GM19372 (cell line): ENCODE measurements at regions not wholly inside any gene's neighbourhood (a gene's known extent, or its start where the extent isn't known, plus 50 kb on each side); places are given as distances from the start of the nearest gene placed in this dataset.
"Not testable (repeated sequence)": the region's sequence is repeated elsewhere in the genome, so short reads cannot be mapped to it uniquely, and the experiment has no call there.

ENCODE experiments used
- ATAC-seq: cut with Tn5 transposase; IDR thresholded peaks from one replicate; pipeline ENCODE4 v1.9.1; 2021; ENCODE audit warnings: mild to moderate bottlenecking, low read depth, moderate library complexity; ENCODE audit not compliant: unreplicated experiment

DNA sequence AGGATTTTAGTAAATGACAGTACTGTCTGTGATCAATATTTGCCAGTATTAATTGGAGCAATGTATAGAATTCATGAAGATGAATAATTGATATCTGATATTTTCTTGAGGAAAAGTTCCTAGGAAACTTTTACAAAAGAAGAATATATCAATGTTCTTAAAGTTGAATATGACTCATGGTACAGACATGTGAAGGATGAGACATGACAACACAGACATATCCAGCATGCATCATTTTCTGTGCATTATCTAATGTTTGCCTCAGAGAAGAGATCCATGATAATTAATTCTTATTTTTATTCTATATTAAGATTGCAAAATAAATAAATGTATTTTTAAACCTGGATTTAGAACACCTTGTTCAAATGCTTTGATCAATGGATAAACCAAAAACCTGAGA is 452.9 kb upstream of the EPHA5 start:
- no peak for ATAC-seq

DNA sequence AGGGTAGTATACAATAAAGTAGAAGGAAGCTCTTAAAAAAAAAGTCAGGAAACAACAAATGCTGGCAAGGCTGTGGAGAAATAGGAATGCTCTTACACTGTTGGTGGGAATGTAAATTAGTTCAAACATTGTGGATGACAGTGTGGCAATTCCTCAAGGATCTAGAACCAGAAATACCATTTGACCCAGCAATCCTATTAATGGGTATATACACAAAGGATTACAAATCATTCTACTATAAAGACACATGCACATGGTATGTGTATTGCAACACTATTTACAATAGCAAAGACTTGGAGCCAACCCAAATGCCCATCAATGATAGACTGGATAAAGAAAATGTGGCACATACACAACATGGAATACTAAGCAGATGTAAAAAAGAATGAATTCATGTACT is 444.9 kb upstream of the EPHA5 start:
- ATAC-seq: not testable (repeated sequence)

DNA sequence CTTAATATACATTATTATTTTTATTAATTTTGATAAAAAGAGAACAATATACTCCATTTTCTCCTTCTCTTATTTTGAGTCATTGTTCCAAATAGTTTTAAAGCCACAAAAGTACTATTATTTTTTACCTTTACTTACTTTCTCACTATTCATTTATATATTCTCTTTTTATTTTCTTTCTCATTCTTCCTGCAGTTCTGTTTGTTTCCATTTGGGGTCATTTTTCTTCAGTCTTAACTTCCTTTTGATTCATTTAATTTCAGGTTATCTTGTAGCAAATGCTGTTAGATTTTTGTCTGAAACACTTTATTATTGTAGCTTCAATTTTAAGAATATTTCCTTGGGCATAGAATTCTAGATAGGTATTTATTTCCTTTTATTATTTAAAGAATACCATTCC is 438.6 kb upstream of the EPHA5 start:
- ATAC-seq: no peak

DNA sequence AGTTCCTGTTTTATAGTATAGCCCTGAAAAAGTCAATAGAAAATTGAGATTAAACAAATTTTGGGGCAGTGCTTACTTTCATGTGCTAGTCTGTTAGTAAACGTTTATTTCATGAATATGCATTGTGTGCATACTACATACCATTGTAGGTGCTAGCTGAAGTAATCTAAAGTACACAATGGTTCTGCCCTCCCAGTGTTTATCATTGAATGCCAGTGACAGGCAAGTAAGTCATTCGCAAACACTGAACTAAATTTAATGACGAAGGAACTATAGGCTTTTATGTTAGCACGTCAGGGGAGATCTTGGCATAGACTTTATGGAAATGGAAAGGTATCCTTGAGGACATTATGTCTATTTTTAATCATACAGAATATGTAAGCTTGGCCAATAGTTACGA is 426.9 kb upstream of the EPHA5 start:
- no peak for ATAC-seq

DNA sequence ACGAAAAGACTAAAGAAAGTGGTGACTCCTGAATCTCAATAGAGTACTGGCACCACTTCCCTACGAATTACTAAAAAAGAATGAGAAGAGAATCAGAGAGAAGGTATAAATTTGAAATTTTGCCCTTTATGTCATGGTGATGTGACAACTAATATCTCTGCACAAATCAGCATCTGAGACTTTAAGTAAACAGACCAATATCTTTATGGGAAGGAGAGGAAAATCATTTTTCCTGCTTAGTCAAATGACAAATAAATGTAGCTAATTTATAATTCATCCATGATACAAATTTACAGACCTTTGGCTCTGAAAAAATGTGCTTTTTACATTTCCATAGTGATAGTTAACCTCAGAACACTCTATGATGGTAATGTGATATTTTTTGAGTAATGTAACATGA is 424.8 kb upstream of the EPHA5 start:
- ATAC-seq: no peak

DNA sequence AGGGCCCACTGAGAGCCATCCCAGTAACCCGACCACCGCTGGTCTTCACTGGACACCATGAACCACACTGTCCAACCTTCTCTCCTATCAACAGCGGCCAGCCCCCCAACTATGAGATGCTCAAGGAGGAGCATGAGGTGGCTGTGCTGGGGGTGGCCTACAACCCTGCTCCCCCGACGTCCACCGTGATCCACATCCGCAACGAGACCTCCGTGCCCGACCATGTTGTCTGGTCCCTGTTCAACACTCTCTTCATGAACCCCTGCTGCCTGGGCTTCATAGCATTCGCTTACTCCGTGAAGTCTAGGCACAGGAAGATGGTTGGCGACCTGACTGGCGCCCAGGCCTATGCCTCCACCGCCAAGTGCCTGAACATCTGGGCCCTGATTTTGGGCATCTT is 423.8 kb upstream of the EPHA5 start:
- no peak for ATAC-seq

DNA sequence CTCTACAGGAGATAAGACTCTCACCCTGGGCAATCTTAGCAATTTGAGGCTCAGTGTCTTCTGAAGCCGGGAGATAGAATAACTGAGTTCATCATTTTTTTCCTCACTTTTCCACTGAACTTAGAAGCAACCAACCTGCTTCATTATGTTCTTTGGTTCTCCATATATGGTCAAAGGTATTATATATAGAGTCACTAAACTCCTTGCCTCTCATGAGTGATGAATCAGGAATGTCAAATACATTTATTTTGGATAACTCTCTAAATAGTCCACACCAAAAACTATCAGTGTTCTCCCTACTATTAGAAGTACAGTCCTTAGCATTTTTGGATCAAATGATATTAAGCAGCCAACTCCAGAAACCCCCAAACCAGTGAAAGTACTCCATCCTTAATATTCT is 421.5 kb upstream of the EPHA5 start:
- no peak for ATAC-seq

DNA sequence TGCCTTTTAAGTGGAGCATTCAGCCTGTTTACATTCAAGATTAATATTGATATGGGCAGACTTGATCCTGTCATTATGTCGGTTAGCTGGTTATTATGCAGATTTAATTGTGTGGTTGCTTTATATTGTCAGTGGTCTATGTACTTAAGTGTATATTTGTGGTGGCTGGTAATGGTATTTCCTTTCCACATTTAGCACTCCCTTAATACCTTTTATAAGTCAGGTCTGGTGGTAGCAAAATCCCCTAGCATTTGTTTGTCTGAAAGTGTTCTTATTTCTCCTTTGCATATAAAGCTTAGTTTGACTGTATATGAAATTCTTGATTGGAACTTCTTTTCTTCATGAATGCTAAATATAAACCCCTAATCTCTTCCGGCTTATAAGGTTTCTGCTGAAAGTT is 403.7 kb upstream of the EPHA5 start:
- no peak for ATAC-seq

DNA sequence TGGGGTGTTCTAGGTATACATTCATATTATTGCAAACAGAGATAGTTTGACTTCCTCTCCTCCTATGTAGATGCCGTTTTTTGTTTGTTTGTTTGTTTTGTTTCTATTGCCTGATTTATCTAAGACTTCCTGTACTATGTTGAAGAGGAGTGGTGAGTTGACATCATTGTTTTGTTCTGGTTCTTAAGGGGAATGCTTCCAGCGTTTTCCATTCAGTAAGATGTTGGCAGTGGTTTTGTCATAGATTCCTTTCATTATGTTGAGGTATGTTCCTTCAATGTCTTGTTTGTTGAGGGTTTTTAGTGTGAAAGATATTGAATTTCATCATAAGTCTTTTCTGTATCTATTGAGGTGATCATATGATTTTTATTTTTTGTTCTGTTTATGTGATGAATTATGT is 401.6 kb upstream of the EPHA5 start:
- no peak for ATAC-seq

DNA sequence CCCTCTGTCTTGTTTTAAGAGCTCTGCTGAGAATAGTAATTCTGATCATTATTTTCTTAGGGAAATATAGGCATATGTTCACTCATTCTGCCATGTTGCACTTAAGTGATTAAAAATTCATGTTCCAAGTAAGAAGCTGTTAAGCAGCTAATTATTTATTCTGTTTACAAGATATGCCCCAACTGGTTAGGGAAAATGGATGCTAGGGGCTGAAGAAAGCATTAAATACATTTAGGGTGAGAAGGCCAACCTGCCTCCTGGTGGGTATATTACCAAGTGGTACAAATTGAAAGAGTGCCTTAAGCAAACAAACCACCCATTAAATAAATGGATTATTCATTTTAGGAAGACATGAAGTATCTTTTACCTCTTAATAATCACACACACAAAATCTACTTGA is 392.6 kb upstream of the EPHA5 start:
- no peak for ATAC-seq

DNA sequence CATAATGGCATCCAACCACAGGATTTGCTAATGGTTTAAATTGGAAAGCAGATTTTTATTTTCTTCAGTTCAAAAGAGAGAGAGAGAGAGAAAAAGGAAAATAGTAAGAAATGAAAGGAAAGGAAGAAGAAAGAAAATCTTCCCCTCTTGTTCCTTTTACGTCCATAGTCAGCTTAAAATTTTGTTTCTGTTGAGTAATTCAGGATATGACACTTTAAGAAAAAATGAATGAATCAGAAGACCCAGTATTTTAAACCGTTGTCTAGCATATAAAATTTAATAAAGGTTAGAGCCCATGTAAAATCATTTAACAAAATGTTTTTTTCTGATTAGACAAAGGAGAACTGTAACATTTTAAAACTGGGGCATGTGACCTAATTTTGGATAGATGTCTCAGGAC is 391.8 kb upstream of the EPHA5 start:
- no peak for ATAC-seq

DNA sequence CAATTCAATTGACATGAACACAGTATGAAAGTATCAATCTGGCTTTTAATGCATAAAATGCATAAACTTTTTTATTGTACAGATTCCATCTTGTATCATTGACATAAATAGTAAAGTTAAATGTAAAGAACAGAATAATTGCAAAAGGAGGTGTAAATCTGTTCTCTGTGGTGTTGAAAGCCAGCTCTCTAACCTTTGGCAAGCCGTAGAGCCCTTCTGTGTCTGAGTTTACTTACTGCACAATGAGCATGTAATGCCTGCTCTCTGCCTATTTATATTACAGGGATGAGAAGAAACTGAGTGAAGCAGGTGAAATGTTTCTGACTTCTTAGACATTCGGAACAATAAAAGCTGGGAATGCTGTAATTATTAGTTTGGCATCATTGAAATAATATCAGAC is 389.3 kb upstream of the EPHA5 start:
- no peak for ATAC-seq

DNA sequence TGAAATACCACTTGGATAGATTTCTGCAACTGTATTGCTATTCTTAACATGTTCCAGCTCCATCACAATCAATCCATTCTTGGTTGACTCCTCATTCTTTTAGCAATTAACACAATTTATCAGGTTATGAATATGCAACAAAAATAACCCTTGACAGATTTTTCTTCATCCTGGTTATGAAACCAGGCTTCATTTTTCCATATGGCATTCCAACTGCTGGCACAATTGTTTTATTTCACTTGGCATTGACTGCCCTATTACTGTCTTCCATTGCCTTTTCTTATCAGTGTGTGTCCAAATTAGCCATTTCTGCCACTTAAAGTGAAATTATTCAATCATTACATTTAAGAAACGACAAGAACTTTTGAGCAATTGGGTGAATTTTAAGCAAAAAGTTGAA is 388.8 kb upstream of the EPHA5 start:
- no peak for ATAC-seq

DNA sequence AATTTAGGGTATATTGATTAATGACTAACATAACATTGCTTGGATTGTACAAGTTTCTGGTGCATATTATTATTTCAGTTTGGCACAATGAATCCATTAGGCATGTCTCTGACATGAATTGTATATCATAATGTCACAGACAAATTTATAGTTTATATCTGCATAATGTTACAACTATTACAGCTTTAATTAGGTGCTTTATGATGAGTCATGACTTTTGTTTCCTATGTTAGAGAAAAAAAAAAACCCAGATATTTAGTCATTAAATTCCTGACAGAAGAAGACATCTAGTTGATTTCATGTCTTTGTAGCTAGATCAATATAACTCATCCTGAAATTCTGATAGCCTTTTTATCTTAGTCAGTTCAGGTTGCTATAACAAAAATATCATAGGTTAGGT is 385.7 kb upstream of the EPHA5 start:
- ATAC-seq: no peak

DNA sequence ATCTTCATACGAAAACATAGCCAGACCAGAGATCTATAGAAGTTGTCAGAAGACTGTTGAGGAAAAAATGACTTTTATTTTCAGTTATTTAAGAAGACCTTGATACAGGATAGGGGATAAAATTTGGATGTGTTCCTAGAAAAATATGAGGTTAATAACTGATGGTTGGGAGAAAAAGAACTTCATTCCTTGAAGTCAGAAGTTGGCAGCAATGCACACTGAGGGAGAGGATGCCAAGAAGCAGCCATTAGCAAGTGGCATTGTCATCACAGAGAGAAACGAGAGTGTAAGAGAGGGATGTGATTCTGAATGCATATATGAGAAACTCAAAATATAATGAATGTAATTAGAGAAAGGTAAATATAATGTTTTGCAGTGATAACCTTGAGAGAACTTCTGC is 382.1 kb upstream of the EPHA5 start:
- no peak for ATAC-seq

DNA sequence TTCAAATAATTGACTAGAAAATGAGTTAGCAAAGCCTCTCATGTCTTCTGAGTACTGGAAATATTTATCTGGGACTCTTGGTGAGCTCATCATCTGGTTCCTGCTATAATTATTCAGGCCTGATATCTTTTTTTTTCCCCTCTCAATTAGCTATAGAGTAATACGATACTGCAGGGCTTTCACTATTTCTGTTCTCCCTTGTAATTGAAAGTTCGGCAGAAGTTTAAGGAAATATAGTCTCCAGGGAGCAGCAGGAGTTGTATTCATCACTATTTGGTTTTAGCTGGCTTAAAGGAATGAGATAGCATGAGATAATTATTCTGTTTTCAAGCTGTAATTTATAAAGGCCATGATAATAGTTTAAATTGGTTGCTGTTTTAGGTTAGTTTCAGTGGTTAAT is 378.6 kb upstream of the EPHA5 start:
- ATAC-seq: no peak

DNA sequence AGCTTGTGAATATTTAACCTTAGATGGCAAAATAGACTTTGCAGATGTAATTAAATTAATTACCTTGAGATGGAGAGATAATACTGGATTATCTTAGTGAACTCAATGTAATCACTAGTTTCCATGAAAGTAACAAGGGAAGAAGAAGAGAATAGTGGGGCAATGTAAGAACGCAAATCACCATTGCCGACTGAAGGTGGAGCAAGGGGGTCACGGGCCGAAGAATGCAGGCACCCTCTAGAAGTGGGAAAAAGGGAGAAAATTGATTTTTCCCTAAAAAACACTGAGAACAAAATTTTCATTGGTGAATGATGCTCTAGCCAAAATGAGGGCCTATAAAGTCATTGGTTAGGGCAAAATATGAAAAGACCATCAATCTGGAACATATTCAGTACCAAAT is 375.6 kb upstream of the EPHA5 start:
- ATAC-seq: no peak

DNA sequence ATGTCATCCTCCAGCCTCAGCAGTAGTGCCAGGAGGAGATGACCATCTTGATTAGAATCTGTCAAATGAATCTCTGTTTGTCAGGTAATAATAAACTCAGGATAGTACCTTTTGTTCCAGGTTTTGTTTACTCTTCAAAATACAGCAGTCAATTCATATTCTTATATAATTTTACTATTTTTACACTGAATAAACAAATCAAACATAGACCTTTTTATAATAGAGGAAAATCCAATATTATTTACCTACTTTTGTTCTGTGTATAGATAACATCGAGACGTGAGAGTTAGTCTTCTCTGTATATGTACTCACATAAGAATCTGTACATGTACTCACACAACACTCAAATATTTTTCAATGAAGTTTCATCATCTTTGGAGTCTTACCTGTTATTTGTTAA is 365.4 kb upstream of the EPHA5 start:
- no peak for ATAC-seq

DNA sequence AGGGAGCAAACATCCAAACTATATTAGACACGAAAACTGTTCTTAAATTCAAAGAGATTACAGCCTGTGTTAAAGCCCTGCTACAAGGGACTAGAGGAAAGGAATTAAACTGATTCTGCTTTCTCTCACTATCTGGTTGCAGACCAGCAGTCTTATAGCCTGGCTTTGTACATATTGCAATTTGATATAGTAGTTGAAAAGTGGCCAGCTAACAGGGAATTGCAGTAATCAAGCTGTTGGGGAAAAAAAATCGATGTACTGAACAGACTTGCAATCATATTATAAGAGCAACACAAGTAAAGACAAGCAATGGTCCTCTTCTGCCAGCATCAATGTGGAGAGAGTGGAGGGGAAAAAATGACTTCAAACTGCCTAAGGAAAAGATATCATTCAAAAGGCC is 364.4 kb upstream of the EPHA5 start:
- no peak for ATAC-seq

DNA sequence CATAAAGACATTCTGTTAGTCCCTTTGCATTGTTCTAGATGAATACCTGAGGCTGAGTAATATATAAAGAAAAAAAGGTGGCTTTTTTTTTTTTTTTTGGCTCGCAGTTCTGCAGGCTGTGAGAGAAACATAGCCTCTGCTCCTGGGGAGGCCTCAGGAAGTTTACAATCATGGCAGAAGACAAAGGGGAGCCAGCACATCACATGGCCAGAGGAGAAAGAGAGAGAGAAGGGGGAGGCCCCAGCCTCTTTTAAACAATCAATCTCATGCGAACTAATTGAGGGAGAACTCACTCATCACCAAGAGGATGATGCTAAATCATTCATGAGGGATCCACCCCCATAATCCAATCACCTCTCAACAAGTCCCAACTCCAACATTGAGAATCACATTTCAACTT is 364.0 kb upstream of the EPHA5 start:
- ATAC-seq: no peak

DNA sequence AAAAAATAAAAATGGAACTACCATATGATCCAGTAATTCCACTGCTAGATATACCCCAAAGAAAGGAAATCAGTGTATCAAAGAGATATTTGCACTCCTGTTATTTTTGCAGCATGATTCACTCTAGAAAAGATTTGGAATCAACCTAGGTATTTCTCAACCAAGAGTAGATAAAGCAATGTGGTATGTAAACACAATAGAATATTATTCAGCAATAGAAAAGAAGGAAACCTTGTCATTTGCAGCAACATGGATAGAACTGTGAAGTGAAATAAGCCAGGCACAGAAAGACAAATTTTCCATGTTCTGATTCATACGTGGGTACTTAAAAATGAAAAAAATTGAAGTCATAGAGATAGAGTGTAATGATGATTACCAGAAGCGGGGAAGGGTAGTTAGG is 362.3 kb upstream of the EPHA5 start:
- no peak for ATAC-seq

DNA sequence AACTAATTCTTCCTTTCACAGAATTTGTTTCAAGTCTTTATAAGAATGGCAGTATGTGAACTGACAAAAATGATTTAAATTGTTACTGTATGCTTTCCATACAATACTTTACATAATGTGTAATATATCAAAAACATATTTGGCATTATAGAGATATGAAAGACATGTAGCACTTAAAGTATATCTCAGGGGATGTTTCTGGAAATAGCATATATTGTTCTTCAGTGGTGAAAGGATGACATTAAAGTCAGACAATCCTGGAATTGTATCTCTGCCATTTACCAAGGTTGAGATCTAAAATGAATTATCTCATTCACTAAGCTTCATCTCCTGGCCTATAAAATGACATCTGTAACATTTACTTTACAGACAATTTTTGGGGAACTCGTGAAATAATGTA is 358.4 kb upstream of the EPHA5 start:
- no peak for ATAC-seq

DNA sequence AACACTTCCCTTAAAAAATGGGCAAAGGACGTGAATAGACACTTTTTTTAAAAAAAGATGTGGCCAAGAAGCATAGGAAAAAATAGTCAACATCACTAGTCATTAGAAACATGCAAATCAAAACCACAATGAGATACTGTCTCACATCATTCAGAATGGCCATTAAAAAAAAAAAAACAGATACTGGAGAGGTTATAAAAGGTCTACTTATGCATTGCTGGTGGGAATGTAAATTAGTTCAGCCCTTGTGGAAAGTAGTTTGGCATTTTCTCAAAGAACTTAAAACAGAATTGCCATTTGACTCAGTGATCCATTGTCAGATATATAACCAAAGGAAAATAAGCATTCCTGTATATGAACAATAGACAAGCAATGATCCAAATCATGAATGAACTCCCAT is 352.8 kb upstream of the EPHA5 start:
- ATAC-seq: no peak

DNA sequence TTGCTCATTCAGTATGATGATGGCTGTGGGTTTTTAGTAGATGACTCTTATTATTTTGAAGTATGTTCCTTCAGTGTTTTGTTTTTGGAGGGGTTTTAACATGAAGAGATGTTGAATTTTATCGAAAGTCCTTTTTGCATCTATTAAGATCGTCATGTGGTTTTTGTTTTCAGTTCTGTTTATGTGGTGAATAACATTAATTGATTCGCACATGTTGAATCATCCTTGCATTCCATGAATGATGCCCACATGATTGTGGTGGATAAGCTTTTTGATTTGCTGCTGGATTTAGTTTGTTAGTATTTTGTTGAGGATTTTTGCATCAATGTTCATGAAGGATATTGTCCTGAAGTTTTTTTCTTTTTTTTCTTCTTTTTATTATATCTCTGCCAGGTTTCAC is 347.4 kb upstream of the EPHA5 start:
- ATAC-seq: no peak
